H9 (cell line): ENCODE measurements at regions not wholly inside any gene's neighbourhood (a gene's known extent, or its start where the extent isn't known, plus 50 kb on each side); places are given as distances from the start of the nearest gene placed in this dataset.

ENCODE experiments used
- DNase-seq: peaks from one replicate; pipeline ENCODE4 v3.0.0-alpha.2; 2017
- H2AFZ ChIP-seq: one replicate; pipeline ENCODE4 v1.6.1; 2013; ENCODE audit warnings: mild to moderate bottlenecking, low read length, control low read depth, moderate library complexity
- H2AK5ac ChIP-seq: 2 replicates; pipeline ENCODE4 v1.6.1; 2013; ENCODE audit warnings: low read length, control low read depth, mixed read lengths; ENCODE audit not compliant: insufficient read length
- H2BK120ac ChIP-seq: one replicate; pipeline ENCODE4 v1.6.1; 2013; ENCODE audit warnings: low read depth, mild to moderate bottlenecking, low read length, control low read depth, inconsistent platforms; ENCODE audit not compliant: poor library complexity, severe bottlenecking
- H2BK12ac ChIP-seq: 2 replicates; pipeline ENCODE4 v1.6.1; 2013; ENCODE audit warnings: low read length, control low read depth, mixed read lengths, low read depth; ENCODE audit not compliant: insufficient read length
- H2BK15ac ChIP-seq: 2 replicates; pipeline ENCODE4 v1.6.1; 2013; ENCODE audit warnings: low read depth, low read length, control low read depth
- H2BK20ac ChIP-seq: one replicate; pipeline ENCODE4 v1.6.1; 2013; ENCODE audit warnings: low read depth, mild to moderate bottlenecking, low read length, control low read depth, inconsistent platforms; ENCODE audit not compliant: poor library complexity, severe bottlenecking
- H2BK5ac ChIP-seq: 2 replicates; pipeline ENCODE4 v1.6.1; 2013; ENCODE audit warnings: low read length, control low read depth, mixed read lengths; ENCODE audit not compliant: insufficient read length
- H3K14ac ChIP-seq: 2 replicates; pipeline ENCODE4 v1.6.1; 2013; ENCODE audit warnings: low read length, control low read depth; ENCODE audit not compliant: insufficient read depth
- H3K18ac ChIP-seq: 2 replicates; pipeline ENCODE4 v1.6.1; 2013; ENCODE audit warnings: low read depth, mild to moderate bottlenecking, mixed read lengths, low read length, control low read depth; ENCODE audit not compliant: insufficient read length
- H3K23ac ChIP-seq: 2 replicates; pipeline ENCODE4 v1.6.1; 2013; ENCODE audit warnings: low read length, control low read depth, mixed read lengths, low read depth; ENCODE audit not compliant: insufficient read length
- H3K23me2 ChIP-seq: 2 replicates; pipeline ENCODE4 v1.6.1; 2013; ENCODE audit warnings: low read depth, mild to moderate bottlenecking, mixed read lengths, low read length, control low read depth; ENCODE audit not compliant: insufficient read length, poor library complexity, severe bottlenecking
- H3K27ac ChIP-seq: 2 replicates; pipeline ENCODE4 v1.5.1; 2013; ENCODE audit warnings: low read length, control low read depth, mixed read lengths, low read depth; ENCODE audit not compliant: insufficient read length
- H3K27me3 ChIP-seq: 2 replicates; pipeline ENCODE4 v1.6.1; 2013; ENCODE audit warnings: low read length, control low read depth, inconsistent platforms; ENCODE audit not compliant: insufficient read depth
- H3K4ac ChIP-seq: 2 replicates; pipeline ENCODE4 v1.6.1; 2013; ENCODE audit warnings: low read depth, mild to moderate bottlenecking, control low read depth, inconsistent platforms, low read length, moderate library complexity
- H3K4me1 ChIP-seq: 2 replicates; pipeline ENCODE4 v1.6.1; 2013; ENCODE audit warnings: low read length, control low read depth, inconsistent platforms; ENCODE audit not compliant: insufficient read depth
- H3K4me2 ChIP-seq: 2 replicates; pipeline ENCODE4 v1.6.1; 2013; ENCODE audit warnings: low read length, control low read depth, mixed read lengths; ENCODE audit not compliant: insufficient read length, insufficient read depth
- H3K56ac ChIP-seq: 2 replicates; pipeline ENCODE4 v1.6.1; 2013; ENCODE audit warnings: low read depth, mild to moderate bottlenecking, mixed read lengths, low read length, control low read depth; ENCODE audit not compliant: insufficient read length
- H3K79me1 ChIP-seq: 2 replicates; pipeline ENCODE4 v1.6.1; 2013; ENCODE audit warnings: low read depth, mild to moderate bottlenecking, moderate library complexity, low read length, control low read depth, inconsistent platforms; ENCODE audit not compliant: insufficient read depth, poor library complexity, severe bottlenecking
- H3K79me2 ChIP-seq: 2 replicates; pipeline ENCODE4 v1.6.1; 2013; ENCODE audit warnings: low read length, control low read depth, inconsistent platforms; ENCODE audit not compliant: insufficient read depth
- H3K9ac ChIP-seq: 2 replicates; pipeline ENCODE4 v1.6.1; 2013; ENCODE audit warnings: low read length, control low read depth, mixed read lengths; ENCODE audit not compliant: insufficient read length; ENCODE audit errors: extremely low read depth
- H3K9me3 ChIP-seq: one replicate; pipeline ENCODE4 v1.6.1; 2013; ENCODE audit warnings: low read depth, low read length, inconsistent platforms; ENCODE audit not compliant: control insufficient read depth
- H3T11ph ChIP-seq: one replicate; pipeline ENCODE4 v1.6.1; 2013; ENCODE audit warnings: mild to moderate bottlenecking, low read length, control low read depth, inconsistent platforms
- H4K20me1 ChIP-seq: one replicate; pipeline ENCODE4 v1.6.1; 2013; ENCODE audit not compliant: control insufficient read depth, insufficient read length, insufficient read depth
- H4K5ac ChIP-seq: 2 replicates; pipeline ENCODE4 v1.6.1; 2013; ENCODE audit warnings: low read depth, mild to moderate bottlenecking, mixed read lengths, low read length, control low read depth; ENCODE audit not compliant: insufficient read length
- H4K8ac ChIP-seq: replicated peaks from 2 replicates; pipeline ENCODE4 v1.6.1; 2013; ENCODE audit warnings: low read length, control low read depth, mixed read lengths, low read depth; ENCODE audit not compliant: insufficient read length
- H4K91ac ChIP-seq: 2 replicates; pipeline ENCODE4 v1.6.1; 2013; ENCODE audit warnings: low read depth, mild to moderate bottlenecking, moderate library complexity, mixed read lengths, low read length, control low read depth; ENCODE audit not compliant: insufficient read length
- H3K27ac Mint-ChIP-seq, 3 experiments: 2 replicates in 2 of 3; 3 replicates in 1 of 3; pipeline ENCODE4 v1.8.0; 2020 to 2021; ENCODE audit warnings: mixed read lengths in 3 of 3, mild to moderate bottlenecking in 1 of 3, moderate library complexity in 1 of 3
- H3K27me3 Mint-ChIP-seq: 2 replicates; pipeline ENCODE4 v1.8.0; 2021; ENCODE audit warnings: low read depth, mild to moderate bottlenecking, moderate library complexity, mixed read lengths
- H3K36me3 Mint-ChIP-seq, 3 experiments: 2 replicates in 2 of 3; 3 replicates in 1 of 3; pipeline ENCODE4 v1.8.0; 2020 to 2021; ENCODE audit warnings: low read depth in 3 of 3, mixed read lengths in 3 of 3; ENCODE audit not compliant: insufficient read depth in 1 of 3
- H3K4me1 Mint-ChIP-seq, 2 experiments: 2 replicates each; pipeline ENCODE4 v1.8.0; 2020; ENCODE audit warnings: mixed read lengths in 2 of 2
- H3K4me3 Mint-ChIP-seq, 2 experiments: 2 replicates in 1 of 2; 3 replicates in 1 of 2; pipeline ENCODE4 v1.8.0; 2020 to 2021; ENCODE audit warnings: mild to moderate bottlenecking in 2 of 2, mixed read lengths in 2 of 2, moderate library complexity in 1 of 2
- H3K9me3 Mint-ChIP-seq, 2 experiments: 2 replicates in 1 of 2; 3 replicates in 1 of 2; pipeline ENCODE4 v1.8.0; 2020; ENCODE audit warnings: mild to moderate bottlenecking in 2 of 2, mixed read lengths in 2 of 2, moderate library complexity in 1 of 2
- WGBS: extraction: QIAGEN DNeasy Blood & Tissue Kit; methylation state at CpG from one replicate; pipeline ENCODE4 v1.1.7; 2013; ENCODE audit warnings: missing lambda C conversion rate, low lambda C conversion rate, mixed read lengths; ENCODE audit not compliant: insufficient read length; ENCODE audit errors: extremely low coverage; 5-methylcytosine and 5-hydroxymethylcytosine counted together
- TF ChIP-seq, protein P1 (sequence below): fragments of 200-600 bp; sonication (generic); conservative IDR thresholded peaks from 3 replicates; pipeline ENCODE4 v1.8.0; 2021; ENCODE audit warnings: antibody characterized with exemption, mild to moderate bottlenecking

GRCh38 chr2:215557701-215558100 lies 121.8 kb upstream of the FN1 start:
- H4K5ac ChIP-seq, result no peak overlapping the region
- no peak overlapping the region for H3K4me3 Mint-ChIP-seq
- TF ChIP-seq, protein P1, sequence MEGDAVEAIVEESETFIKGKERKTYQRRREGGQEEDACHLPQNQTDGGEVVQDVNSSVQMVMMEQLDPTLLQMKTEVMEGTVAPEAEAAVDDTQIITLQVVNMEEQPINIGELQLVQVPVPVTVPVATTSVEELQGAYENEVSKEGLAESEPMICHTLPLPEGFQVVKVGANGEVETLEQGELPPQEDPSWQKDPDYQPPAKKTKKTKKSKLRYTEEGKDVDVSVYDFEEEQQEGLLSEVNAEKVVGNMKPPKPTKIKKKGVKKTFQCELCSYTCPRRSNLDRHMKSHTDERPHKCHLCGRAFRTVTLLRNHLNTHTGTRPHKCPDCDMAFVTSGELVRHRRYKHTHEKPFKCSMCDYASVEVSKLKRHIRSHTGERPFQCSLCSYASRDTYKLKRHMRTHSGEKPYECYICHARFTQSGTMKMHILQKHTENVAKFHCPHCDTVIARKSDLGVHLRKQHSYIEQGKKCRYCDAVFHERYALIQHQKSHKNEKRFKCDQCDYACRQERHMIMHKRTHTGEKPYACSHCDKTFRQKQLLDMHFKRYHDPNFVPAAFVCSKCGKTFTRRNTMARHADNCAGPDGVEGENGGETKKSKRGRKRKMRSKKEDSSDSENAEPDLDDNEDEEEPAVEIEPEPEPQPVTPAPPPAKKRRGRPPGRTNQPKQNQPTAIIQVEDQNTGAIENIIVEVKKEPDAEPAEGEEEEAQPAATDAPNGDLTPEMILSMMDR, result no peak

More at GRCh38 chr2:215557701-215558100, 121.8 kb upstream of the FN1 start:
- no peak overlapping the region for H2BK12ac ChIP-seq
- H3K4me1 Mint-ChIP-seq, result no peaks in the 10 kb centered on the region
- no peak overlapping the region for H2AFZ ChIP-seq
- no peak overlapping the region for H3K4me2 ChIP-seq
- H2BK5ac ChIP-seq, result no peak overlapping the region
- H3K27ac ChIP-seq, result no peak overlapping the region
- H3K23ac ChIP-seq, result no peak overlapping the region
- H3K4me1 ChIP-seq, result no peaks in the 10 kb centered on the region
- no peak overlapping the region for H3K56ac ChIP-seq
- H3K9ac ChIP-seq, result no peak overlapping the region
- no peak overlapping the region for H2BK120ac ChIP-seq
- H3K18ac ChIP-seq, result no peak overlapping the region
- H4K20me1 ChIP-seq, result no peaks in the 10 kb centered on the region
- no peaks in the 10 kb centered on the region for H3K27me3 ChIP-seq
- no peak overlapping the region for H3T11ph ChIP-seq
- no peaks in the 10 kb centered on the region for H3K9me3 ChIP-seq
- H3K79me2 ChIP-seq, result no peaks in the 10 kb centered on the region
- no peak for DNase-seq
- no peak overlapping the region for H2BK20ac ChIP-seq
- no peak overlapping the region for H3K14ac ChIP-seq
- no peak overlapping the region for H4K8ac ChIP-seq
- no peak overlapping the region for H4K91ac ChIP-seq
- H3K23me2 ChIP-seq, result no peaks in the 10 kb centered on the region
- no peak overlapping the region for H2BK15ac ChIP-seq
- H3K79me1 ChIP-seq, result no peaks in the 10 kb centered on the region
- H3K27me3 Mint-ChIP-seq, result no peaks in the 10 kb centered on the region
- no peak overlapping the region for H3K27ac Mint-ChIP-seq
- WGBS, result no CpG with 5 or more reads among the region's 2 CpGs
- no peaks in the 10 kb centered on the region for H3K9me3 Mint-ChIP-seq
- H3K4ac ChIP-seq, result no peak overlapping the region
- no peak overlapping the region for H2AK5ac ChIP-seq
- no peaks in the 10 kb centered on the region for H3K36me3 Mint-ChIP-seq
